Stomach (tissue), 8 donors: ENCODE measurements at regions not wholly inside any gene's neighbourhood (a gene's known extent, or its start where the extent isn't known, plus 50 kb on each side); places are given as distances from the start of the nearest gene placed in this dataset.

Experiments used
- DNase-seq, 2 donors: peaks; one replicate each; pipeline versions ENCODE4 v3.0.0 to v3.0.0-alpha.2; 2013 to 2019
- H3K27ac ChIP-seq, 5 donors: fragments of 200-600 bp in 4 of 5; sonication (generic) in 4 of 5; one replicate each; pipeline ENCODE4 v1.5.1; 2013 to 2019; ENCODE audit warnings: mild to moderate bottlenecking in 1 of 5, moderate library complexity in 1 of 5
- H3K27me3 ChIP-seq, 3 donors: fragments of 200-600 bp; sonication (generic); one replicate each; pipeline ENCODE4 v1.5.1; 2017 to 2019; ENCODE audit warnings: mixed run types in 1 of 3
- H3K36me3 ChIP-seq, 4 donors: fragments of 200-600 bp; sonication (generic); 1 replicate in 3 of 4; 2 replicates in 1 of 4; pipeline ENCODE4 v1.5.1; 2016 to 2019
- H3K4me1 ChIP-seq, 4 donors: fragments of 200-600 bp; sonication (generic); one replicate each; pipeline ENCODE4 v1.5.1; 2016 to 2019
- H3K4me3 ChIP-seq, 4 donors: fragments of 200-600 bp; sonication (generic) in 3 of 4; one replicate each; pipeline ENCODE4 v1.5.1; 2016 to 2019; ENCODE audit warnings: mild to moderate bottlenecking in 1 of 4
- H3K9me3 ChIP-seq, 4 donors: fragments of 200-600 bp; sonication (generic); one replicate each; pipeline ENCODE4 v1.5.1; 2016 to 2019
- EP300 ChIP-seq: sonication (generic); formaldehyde crosslinking; IDR thresholded peaks from one replicate; pipeline ENCODE4 v1.6.1; 2017; ENCODE audit warnings: antibody characterized with exemption
- POLR2A ChIP-seq, 4 donors: fragments of 450-650 bp; IDR thresholded peaks; one replicate each; pipeline ENCODE4 v1.6.1; 2016; ENCODE audit warnings: antibody characterized with exemption in 4 of 4, control low read depth in 2 of 4, mild to moderate bottlenecking in 1 of 4, moderate library complexity in 1 of 4
- POLR2AphosphoS5 ChIP-seq, 3 donors: sonication (generic); formaldehyde crosslinking; IDR thresholded peaks; one replicate each; pipeline ENCODE4 v1.6.1; 2016; ENCODE audit warnings: antibody characterized with exemption in 3 of 3
- WGBS, 5 donors: extraction: QIAGEN DNeasy Blood & Tissue Kit in 3 of 5; methylation state at CpG; one replicate each; pipeline versions ENCODE4 v1.1.5 to v1.1.7; 2013 to 2018; 5-methylcytosine and 5-hydroxymethylcytosine counted together
- intact Hi-C: fragments of 100-400 bp; cut with DNase I; formaldehyde crosslinking; loops from one replicate; pipeline ENCODE4 v1.15.1; 2023; ENCODE audit warnings: low total_unique reads
- TF ChIP-seq, protein P1 (sequence below), 7 experiments: fragments of 450-650 bp in 4 of 7; fragments of 200-600 bp in 3 of 7; sonication (generic) in 3 of 7; IDR thresholded peaks; one replicate each; pipeline ENCODE4 v1.5.1; 2016 to 2019; ENCODE audit warnings: antibody characterized with exemption in 7 of 7, control low read depth in 2 of 7, mild to moderate bottlenecking in 1 of 7
- donor health status: healthy with polysubstance abuse.
- donor health status: Bipolar disorder and iron deficiency.
- donor health status: healthy.

DNA sequence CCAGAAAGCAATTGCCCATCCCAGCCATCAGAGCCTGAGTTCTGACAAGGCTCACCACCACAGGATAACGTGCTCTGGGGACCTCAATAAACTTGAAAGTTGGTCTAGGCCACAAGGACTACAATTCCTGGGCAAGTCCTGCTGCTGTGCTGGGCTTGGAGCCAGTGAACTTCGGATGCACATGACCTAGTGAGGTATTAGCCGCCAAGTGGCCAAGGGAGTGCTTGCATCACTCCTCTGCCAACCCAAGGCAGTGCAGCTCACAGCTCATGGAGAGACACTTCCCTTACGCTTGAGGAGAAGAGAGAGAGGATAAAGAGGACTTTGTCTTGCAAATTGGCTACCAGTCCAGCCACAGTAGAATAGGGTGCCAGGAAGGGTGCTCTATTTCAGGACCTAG, 219.6 kb downstream of the MBD2 start:
- intact Hi-C loops = no loop called here
- H3K27ac ChIP-seq = no peak overlapping the region
- no peak for DNase-seq
- no peaks in the 10 kb centered on the region for H3K27me3 ChIP-seq
- H3K36me3 ChIP-seq = no peaks in the 10 kb centered on the region
- no peaks in the 10 kb centered on the region for H3K9me3 ChIP-seq
- no peak overlapping the region for H3K4me3 ChIP-seq
- H3K4me1 ChIP-seq = no peaks in the 10 kb centered on the region
- no peak for TF ChIP-seq POLR2A (IDR thresholded peaks at IDR 0.05)
- TF ChIP-seq, protein P1, sequence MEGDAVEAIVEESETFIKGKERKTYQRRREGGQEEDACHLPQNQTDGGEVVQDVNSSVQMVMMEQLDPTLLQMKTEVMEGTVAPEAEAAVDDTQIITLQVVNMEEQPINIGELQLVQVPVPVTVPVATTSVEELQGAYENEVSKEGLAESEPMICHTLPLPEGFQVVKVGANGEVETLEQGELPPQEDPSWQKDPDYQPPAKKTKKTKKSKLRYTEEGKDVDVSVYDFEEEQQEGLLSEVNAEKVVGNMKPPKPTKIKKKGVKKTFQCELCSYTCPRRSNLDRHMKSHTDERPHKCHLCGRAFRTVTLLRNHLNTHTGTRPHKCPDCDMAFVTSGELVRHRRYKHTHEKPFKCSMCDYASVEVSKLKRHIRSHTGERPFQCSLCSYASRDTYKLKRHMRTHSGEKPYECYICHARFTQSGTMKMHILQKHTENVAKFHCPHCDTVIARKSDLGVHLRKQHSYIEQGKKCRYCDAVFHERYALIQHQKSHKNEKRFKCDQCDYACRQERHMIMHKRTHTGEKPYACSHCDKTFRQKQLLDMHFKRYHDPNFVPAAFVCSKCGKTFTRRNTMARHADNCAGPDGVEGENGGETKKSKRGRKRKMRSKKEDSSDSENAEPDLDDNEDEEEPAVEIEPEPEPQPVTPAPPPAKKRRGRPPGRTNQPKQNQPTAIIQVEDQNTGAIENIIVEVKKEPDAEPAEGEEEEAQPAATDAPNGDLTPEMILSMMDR (IDR thresholded peaks at IDR 0.05) = no peak
- WGBS, 5 donors = 41 to 73% (median 62%) methylated on average over 4 of the region's 4 CpGs

DNA sequence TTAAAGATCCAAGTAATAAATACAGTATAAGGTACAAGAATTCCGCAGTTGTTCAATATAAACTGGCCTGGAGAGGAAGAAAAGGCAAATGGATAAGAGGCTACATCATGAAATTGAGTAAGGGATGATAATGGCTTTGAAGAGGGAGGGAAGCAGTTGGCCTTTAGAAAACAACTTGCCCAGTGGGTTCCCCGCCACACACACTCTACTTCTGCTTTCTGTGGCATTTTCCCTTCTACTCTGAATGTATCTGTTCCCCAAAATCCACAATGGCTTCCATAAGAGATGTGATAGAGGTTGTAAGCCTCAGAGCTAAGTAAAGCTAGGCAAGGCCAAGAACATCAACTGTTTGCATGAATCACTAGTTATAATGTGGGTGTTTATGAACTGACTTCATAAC, 221.3 kb downstream of the MBD2 start:
- DNase-seq = no peak
- intact Hi-C loops = no loop called here

DNA sequence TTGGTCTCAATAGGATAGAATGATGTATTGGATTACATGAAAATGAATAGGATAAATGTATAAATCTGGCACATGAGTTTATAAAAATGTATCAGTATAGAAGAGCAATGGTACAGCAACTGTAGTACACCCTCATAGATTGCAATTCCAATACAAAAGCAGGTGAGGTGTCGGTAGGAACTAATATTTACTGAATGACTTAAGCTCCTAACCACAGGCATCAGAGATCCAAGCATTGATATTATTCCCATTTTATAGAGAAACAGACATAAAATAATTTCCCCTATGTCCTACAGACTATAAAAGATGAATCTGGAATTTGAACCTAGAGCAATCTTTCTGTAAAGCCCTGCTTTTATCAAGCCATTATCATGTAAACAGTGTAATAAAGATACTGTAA, 227.4 kb downstream of the MBD2 start:
- no peak for TF ChIP-seq POLR2AphosphoS5 (IDR thresholded peaks at IDR 0.05)
- TF ChIP-seq, protein P1 (IDR thresholded peaks at IDR 0.05) = no peak
- TF ChIP-seq EP300 = no peak
- no peak for TF ChIP-seq POLR2A (IDR thresholded peaks at IDR 0.05)
- no peaks in the 10 kb centered on the region for H3K36me3 ChIP-seq
- H3K4me3 ChIP-seq = no peak overlapping the region
- no peaks in the 10 kb centered on the region for H3K4me1 ChIP-seq
- intact Hi-C loops = no loop called here
- WGBS, 5 donors = 39 to 58% (median 54%) methylated on average over 1 of the region's 1 CpG
- DNase-seq = no peak
- H3K27ac ChIP-seq = no peak overlapping the region
- no peaks in the 10 kb centered on the region for H3K9me3 ChIP-seq
- H3K27me3 ChIP-seq = no peaks in the 10 kb centered on the region

More for the DNA sequence above, 221.3 kb downstream of the MBD2 start:
- 73 to 91% (median 87%) methylated on average over 2 of the region's 2 CpGs for WGBS, 5 donors
- no peaks in the 10 kb centered on the region for H3K27me3 ChIP-seq
- TF ChIP-seq POLR2AphosphoS5 (IDR thresholded peaks at IDR 0.05) (no peak), POLR2A (IDR thresholded peaks at IDR 0.05) (no peak), EP300 (no peak)
- TF ChIP-seq, protein P1 (IDR thresholded peaks at IDR 0.05) = no peak
- H3K4me1 ChIP-seq = no peaks in the 10 kb centered on the region
- H3K27ac ChIP-seq = no peak overlapping the region
- H3K9me3 ChIP-seq = no peaks in the 10 kb centered on the region
- H3K36me3 ChIP-seq = no peaks in the 10 kb centered on the region
- no peak overlapping the region for H3K4me3 ChIP-seq

DNA sequence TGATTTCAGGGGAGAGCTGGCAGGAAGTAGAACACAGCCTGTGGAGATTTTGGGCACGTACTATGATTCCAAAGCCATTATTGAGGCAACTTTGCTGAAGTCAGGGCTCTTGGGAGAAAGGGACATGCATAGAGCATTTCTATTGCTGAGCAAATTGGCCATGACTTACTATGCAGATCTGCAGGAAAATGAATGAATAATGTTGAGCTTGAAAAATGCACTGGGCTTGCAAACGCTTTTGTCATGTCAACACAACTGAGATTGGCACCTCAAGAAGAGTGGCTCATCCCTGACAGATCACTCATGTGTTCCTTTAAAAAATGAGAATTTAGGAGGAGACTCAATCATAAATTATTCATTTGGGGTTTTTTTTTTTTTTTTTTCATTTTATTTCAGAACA, 230.5 kb downstream of the MBD2 start:
- H3K4me3 ChIP-seq = no peak overlapping the region
- DNase-seq = no peak
- WGBS, 5 donors = 68 to 95% (median 91%) methylated on average over 2 of the region's 2 CpGs
- H3K27me3 ChIP-seq = no peaks in the 10 kb centered on the region
- TF ChIP-seq, protein P1 (IDR thresholded peaks at IDR 0.05) = no peak
- TF ChIP-seq EP300 (no peak), POLR2A (IDR thresholded peaks at IDR 0.05) (no peak), POLR2AphosphoS5 (IDR thresholded peaks at IDR 0.05) (no peak)
- no peaks in the 10 kb centered on the region for H3K36me3 ChIP-seq
- no peaks in the 10 kb centered on the region for H3K9me3 ChIP-seq
- intact Hi-C loops = no loop called here
- H3K4me1 ChIP-seq = no peaks in the 10 kb centered on the region
- H3K27ac ChIP-seq = no peak overlapping the region
